NCI-H1417 (cell line): ENCODE measurements at regions not wholly inside any gene's neighbourhood (a gene's known extent, or its start where the extent isn't known, plus 50 kb on each side); places are given as distances from the start of the nearest gene placed in this dataset.
"Not testable (repeated sequence)": the region's sequence is repeated elsewhere in the genome, so short reads cannot be mapped to it uniquely, and the experiment has no call there.

Experiments used
- DNase-seq, 3 experiments: peaks; one replicate each; lab custom pipeline; 2025; lab: John Stamatoyannopoulos, UW

DNA sequence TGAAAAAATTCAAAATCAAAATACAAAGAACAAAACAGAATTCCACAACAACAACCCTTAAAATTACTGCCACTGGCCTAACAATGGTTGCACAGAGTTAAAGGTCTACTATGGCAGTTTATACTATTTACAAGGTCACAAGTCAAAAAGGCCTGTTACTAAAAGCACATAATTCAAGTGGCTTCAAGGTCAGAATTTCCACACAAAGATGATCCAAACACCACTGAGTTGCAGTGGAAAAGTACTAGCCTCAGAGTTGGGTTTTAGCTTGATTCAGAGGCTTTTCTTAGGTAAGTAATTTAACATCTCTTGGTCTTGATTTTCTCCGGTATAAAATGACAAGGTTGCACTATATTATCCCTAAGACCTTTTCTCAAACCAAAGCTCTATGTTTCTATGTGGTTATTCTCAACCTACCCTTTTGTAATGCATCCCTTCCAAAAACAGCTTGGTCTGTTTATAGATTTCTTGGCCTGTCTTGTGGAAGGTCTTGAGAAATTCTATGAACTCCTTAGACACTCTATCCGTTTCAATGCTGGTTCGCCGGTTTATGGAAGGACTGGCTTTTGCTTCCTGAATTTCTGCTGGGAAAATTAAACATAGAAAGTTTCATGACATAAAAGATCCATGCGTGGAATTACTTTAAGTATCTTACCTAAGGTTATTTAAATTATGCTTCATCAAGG is 69.5 kb downstream of the MDH2 start:
- not testable (repeated sequence) for DNase-seq

GRCh38 chr7:76118253-76119036 is 70.5 kb downstream of the MDH2 start:
- peak in 1 of 3 experiments; percentile 31 for DNase-seq

DNA sequence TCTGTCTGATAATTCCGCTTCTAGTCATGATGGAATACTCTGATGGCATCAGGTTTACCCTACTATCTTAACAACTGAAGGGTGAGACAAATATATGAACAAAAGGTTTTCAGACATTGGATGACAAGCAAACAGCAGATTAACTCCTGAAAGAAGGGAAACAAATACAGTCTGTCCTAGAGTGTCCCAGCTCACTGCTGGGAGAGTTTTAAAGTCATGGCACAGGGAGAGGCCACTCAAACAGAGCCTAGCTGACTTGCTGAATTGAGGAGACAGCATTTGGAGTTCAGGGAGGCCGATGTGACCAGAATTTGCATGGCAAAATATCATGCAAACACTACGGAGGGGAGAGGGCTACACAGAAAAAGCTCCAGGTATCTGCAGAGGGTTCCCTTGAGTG is 73.1 kb downstream of the MDH2 start:
- no peak for DNase-seq

DNA sequence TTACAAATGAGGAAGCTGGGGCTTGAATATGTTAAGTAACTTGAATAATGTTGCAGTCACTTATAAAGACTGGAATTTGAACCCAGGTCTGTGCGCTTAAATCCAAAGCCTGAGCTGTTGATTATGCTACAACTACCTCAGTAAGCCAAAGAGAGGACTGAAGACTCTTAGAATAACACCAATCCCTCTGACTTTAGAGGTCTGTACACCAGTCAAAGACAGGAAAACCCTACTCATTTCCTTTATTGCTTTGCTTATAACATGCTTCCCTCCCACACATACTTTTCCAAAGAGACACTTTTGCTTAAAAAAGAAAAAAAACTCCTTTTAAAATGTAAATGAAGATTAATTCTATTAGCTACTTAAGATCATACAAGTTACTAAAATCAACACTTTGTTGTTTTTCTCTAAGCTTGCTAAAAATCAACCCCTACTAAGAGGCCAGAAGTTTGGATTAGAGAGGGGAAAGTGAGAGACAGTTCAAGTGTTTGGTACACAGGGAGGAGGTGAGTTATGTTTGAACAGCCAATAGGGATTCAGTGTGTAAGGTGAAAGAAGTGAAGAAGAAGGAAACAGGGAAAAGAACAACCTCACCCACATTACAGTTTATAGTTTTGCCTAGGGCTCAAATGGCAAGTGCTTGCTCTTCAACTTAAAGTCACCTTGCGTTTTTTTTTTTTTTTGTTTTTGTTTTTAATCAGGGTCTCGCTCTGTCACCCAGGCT is 74.8 kb downstream of the MDH2 start:
- DNase-seq, result no peak

DNA sequence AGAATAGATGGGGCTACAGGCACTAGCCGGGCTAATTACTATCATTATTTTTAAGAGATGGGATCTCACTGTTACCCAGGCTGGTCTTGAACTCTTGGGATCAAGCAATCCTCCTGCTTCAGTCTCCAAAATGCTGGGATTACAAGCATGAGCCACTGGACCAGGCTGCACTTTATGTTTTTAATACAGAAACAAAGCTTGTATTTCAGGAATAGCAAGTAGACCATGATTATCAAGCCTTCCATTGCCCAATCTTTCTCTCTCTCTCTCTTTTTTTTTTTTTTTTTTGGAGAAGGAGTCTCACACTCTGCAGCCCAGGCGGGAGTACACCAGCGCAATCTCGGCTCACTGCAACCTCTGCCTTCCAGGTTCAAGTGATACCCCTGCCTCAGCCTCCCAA is 75.4 kb downstream of the MDH2 start:
- DNase-seq, result no peak

GRCh38 chr7:76125560-76125959 is 76.1 kb upstream of the SRRM3 start:
- no peak for DNase-seq

DNA sequence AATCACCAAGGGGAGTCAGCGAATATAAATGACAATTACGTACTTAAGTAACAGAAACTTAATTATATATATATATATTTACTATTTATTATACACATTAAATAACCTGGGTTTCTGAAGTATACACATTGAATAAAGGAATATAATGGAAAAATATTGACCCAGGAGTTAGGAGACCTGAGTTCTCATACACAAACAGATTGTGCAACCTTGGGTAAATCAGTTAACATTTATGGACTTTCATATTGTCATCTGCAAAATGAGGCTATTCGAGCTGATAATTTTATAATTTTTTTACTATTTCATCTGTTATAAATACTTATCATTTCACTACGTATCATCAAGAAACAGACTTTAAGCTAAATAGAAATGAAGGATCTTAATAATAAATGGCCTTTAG is 75.1 kb upstream of the SRRM3 start:
- DNase-seq, result no peak

DNA sequence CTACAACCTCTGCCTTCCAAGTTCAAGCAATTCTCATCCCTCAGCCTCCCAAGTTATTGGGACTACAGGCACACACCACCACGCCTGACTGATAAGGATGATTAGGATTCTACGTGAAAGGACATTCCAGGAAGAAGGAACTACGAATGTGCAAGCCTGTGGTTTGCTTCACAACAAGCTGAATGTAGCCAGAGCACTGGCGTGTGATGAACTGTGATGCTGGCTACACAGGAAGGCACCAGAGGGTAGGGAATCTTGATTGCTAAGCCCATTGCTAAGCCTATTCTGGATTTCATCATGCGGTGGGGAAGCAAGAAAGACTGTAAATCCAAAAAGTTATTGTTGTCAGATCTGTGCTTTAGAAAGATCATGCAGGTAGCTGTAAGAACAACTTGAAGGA is 72.3 kb upstream of the SRRM3 start:
- DNase-seq, result no peak

GRCh38 chr7:76129836-76130235 is 71.9 kb upstream of the SRRM3 start:
- DNase-seq, result no peak

DNA sequence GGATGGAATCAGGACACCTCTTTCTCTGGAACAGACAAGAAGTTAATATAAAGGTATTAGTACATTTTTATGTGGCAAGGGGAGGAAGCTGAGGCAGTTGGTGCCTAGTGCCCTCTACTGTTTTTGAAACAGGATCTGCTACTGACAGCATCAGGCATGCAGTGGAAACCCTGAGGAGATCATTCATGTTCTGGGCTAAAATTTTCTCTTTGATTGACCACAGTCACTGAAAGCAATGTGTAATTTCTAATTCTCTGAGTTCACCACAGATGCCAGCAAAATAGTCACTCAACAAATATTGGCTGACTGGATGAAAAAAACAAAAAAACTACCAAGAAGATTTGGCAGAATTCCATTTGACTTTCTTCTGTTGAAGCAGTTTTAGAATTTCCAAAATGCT is 71.0 kb upstream of the SRRM3 start:
- DNase-seq, result peak in 1 of 3 experiments; percentile 52

- peak in 2 of 3 experiments; percentile 6 to 56 for DNase-seq
These were observed 69.8 kb upstream of the SRRM3 start for GRCh38 chr7:76131887-76132286.

DNA sequence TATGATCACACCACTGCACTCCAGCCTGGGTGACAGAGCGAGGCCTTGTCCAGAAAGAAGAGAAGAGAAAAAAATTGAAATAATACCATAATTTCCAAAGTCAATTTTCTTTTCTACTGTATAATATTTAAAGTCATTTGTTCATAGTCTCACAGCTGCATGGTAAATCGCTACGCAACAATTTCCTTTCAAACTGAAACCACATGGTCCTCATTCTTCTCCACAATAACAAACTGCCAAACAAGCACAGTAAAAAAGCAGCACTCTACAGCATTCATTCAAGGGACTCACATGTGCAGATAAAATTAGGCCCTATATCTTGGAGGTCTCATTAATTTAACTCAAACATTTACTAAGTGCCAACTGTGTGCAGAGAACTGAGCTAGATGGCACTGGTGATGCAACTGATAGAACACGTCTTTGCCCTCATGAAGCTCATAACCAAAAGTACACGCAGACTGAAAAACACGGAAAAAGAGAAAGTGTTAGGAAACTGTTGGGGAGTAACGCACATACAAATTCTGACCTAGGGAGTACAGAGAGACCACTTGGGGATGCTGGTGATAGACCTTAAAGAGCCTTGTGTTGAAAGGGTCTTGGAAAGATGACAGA is 68.4 kb upstream of the SRRM3 start:
- DNase-seq, result no peak

DNA sequence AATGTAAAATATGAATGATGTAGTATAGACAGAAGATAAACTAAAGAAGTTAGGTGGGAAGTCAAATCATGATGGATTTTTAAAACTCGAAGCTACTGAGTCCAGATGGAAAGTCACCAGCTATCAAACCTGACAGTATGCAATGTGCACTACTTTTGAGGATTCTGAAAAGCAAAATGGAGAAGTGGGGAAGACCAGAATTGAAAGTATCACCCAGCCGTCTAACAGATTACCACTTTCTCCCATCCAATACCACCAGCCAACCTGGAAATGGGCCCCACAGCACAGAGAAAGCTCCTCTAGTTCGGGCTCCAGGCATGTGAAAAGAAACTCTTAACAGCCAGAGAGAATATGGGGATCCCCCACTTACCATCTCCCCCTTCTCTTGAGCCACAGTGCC is 67.9 kb upstream of the SRRM3 start:
- no peak for DNase-seq

GRCh38 chr7:76135263-76135662 is 66.4 kb upstream of the SRRM3 start:
- DNase-seq, result not testable (repeated sequence)

- not testable (repeated sequence) for DNase-seq
These were observed 63.0 kb upstream of the SRRM3 start for GRCh38 chr7:76138577-76139313.

DNA sequence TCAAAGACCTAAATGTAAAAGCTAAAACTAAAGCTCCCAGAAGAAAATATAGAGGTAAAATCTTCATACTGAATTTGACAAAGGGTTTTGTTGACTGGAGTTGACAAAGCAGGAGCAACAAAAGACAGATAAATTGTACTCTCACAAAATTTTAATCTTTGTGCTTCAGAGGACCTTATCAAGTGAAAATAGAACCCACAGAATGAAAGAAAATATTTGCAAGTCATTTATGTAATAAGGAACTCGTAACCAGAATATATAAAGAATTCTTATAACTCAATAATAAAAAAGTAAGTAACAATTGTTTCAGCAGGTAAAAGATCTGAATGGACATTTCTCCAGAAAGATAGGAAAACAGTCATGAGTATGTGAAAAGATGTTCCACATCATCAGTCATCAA is 62.0 kb upstream of the SRRM3 start:
- no peak for DNase-seq

DNA sequence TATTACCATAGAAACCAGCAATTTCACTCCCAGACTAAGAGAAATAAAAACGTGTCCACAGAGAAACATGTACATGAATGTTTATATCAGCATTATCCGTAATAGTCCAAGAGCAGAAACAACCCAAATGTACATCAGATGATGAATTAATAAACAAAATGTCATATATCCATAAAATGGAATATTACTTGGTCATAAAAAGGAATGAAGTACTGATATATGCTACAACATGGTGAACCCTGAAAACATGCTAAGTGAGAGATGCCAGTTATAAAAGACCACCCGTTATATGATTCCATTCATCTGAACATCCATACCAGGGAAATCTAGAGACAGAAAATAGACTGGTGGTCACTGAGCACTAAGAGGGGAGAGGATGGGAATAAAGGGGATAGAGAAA is 61.4 kb upstream of the SRRM3 start:
- DNase-seq, result not testable (repeated sequence)

DNA sequence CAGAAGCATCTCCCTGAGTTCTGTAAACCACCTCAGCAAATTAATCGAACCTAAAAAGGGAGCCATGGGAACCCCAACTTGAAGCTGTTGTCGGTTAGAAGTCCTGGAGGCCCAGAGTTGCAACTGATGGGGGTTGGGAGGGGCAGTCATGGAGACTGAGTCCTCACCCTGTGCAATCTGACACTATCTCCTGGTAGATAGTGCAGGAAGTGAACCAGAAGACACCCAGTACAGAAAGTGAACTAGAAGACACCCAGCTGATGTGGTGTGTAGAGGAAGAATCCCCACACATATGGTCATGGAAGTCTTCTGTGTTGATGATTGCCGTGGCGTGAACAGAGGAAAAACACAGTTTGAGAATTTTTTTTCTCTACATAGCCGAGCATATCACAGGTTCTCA is 58.8 kb upstream of the SRRM3 start:
- no peak for DNase-seq

DNA sequence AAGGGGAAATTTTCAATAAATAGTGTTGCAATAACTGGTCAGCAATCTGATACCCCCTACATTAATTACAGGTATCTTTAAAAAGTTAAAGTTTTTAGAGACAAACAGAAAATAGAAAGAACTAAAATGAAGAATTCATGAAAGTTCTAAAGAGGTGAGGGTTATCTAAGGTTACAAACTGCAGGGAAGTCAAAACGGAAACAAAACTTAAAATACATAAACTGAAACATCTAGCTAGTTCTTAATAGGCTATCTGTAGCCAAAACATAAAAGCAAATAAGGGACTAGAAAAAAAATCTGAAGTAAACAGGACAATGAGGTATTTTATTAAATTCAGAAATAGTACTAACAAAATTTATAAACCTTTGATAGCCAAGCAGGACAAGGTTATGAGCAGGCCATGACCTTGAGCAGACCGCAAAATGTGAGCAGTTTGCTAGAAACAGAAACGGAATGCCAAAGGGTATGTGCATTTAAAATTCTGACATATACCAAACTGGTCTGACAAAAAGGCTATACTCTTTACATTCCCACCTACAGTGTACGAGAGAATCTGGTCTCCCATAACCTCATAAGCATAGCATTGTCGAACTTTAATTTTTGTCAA is 56.9 kb upstream of the SRRM3 start:
- DNase-seq, result not testable (repeated sequence)

DNA sequence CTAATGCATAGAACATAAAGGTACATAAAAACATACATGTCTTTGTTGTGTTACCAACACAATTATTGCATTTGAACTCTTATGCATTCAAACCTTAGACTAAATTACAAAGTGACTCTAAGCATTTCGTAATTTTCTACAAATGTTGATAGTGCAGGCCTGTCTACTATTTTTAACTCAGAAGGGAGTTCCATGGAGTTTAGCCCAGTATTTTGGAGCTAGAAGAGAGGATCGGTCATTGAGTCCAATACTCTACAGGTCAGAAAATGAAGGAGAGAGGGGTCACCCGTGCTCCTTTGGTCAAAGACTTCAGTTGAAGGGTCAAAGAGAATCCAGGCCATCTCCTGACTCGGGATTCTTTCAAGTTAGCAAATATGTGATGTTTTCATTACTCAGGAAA is 55.3 kb upstream of the SRRM3 start:
- DNase-seq, result no peak

DNA sequence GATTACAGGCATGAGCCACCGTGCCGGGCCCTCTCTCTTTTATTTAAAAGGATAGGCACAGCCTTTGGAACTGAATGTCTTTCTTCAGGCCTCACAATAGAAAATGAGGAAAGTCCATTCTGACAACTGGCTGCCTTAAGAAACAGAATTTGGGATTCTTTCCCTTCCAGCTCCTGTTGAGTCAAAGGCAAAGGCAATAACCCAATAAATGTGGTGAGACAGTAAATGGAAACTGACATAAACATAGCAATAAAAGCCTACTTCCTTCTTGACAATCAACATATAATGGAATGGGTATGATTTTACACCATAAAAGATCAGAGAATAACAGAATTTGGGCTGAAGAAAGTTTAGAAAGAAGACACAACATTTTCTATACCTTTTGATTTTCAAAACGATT is 52.7 kb upstream of the SRRM3 start:
- DNase-seq, result not testable (repeated sequence)
